CD14-positive monocyte (primary cell): ENCODE measurements at regions not wholly inside any gene's neighbourhood (a gene's known extent, or its start where the extent isn't known, plus 50 kb on each side); places are given as distances from the start of the nearest gene placed in this dataset.

ENCODE experiments used
- DNase-seq, 3 donors: peaks; one replicate each; pipeline ENCODE4 v3.0.0-alpha.2; 2011 to 2022
- H2AFZ ChIP-seq: 2 replicates; pipeline ENCODE4 v1.6.0; 2012; ENCODE audit warnings: mild to moderate bottlenecking, low read depth, low read length, inconsistent platforms; ENCODE audit not compliant: insufficient read depth, poor library complexity, severe bottlenecking
- H3K27ac ChIP-seq, 2 donors: 1 replicate in 1 of 2; 2 replicates in 1 of 2; pipeline ENCODE4 v1.5.1; 2012 to 2013; ENCODE audit warnings: low read length in 2 of 2, control low read depth in 1 of 2, inconsistent platforms in 1 of 2, low read depth in 1 of 2, mild to moderate bottlenecking in 1 of 2
- H3K27me3 ChIP-seq, 2 donors: one replicate each; pipeline versions ENCODE4 v1.6.0 to v1.6.1; 2011 to 2013; ENCODE audit warnings: low read length in 2 of 2; ENCODE audit not compliant: control insufficient read depth in 2 of 2, insufficient read depth in 2 of 2
- H3K36me3 ChIP-seq, 2 donors: replicated peaks in 1 of 2; 1 replicate in 1 of 2; 2 replicates in 1 of 2; pipeline versions ENCODE4 v1.5.1 to v1.6.1; 2012 to 2013; ENCODE audit warnings: low read length in 2 of 2, control low read depth in 1 of 2, inconsistent platforms in 1 of 2, mild to moderate bottlenecking in 1 of 2; ENCODE audit not compliant: insufficient read depth in 2 of 2, control insufficient read depth in 1 of 2
- H3K4me1 ChIP-seq, 2 donors: 1 replicate in 1 of 2; 2 replicates in 1 of 2; pipeline versions ENCODE4 v1.5.1 to v1.6.1; 2012 to 2013; ENCODE audit warnings: low read length in 2 of 2, control low read depth in 1 of 2, inconsistent platforms in 1 of 2, mild to moderate bottlenecking in 1 of 2, moderate library complexity in 1 of 2; ENCODE audit not compliant: insufficient read depth in 2 of 2, control insufficient read depth in 1 of 2
- H3K4me2 ChIP-seq: replicated peaks from 2 replicates; pipeline ENCODE3; 2012; ENCODE audit warnings: low read length, moderate library complexity, mild to moderate bottlenecking; ENCODE audit not compliant: poor library complexity, severe bottlenecking; ENCODE audit errors: extremely low read depth
- H3K4me3 ChIP-seq, 3 experiments: fragments of 200-600 bp in 1 of 3; sonication (generic) in 1 of 3; replicated peaks in 1 of 3; 1 replicate in 2 of 3; 2 replicates in 1 of 3; pipeline ENCODE4 v1.5.1; 2011 to 2013; ENCODE audit warnings: low read length in 3 of 3, mild to moderate bottlenecking in 3 of 3, control low read depth in 2 of 3, low read depth in 2 of 3, inconsistent platforms in 1 of 3, moderate library complexity in 1 of 3
- H3K79me2 ChIP-seq: 2 replicates; pipeline ENCODE4 v1.6.0; 2012; ENCODE audit warnings: mild to moderate bottlenecking, control low read depth, inconsistent platforms, low read length, moderate library complexity; ENCODE audit not compliant: insufficient read depth
- H3K9ac ChIP-seq: 2 replicates; pipeline ENCODE4 v1.6.0; 2017; ENCODE audit warnings: low read length, mild to moderate bottlenecking; ENCODE audit not compliant: insufficient read depth, poor library complexity, severe bottlenecking
- H3K9me3 ChIP-seq, 2 donors: replicated peaks in 1 of 2; 1 replicate in 1 of 2; 2 replicates in 1 of 2; pipeline versions ENCODE4 v1.5.1 to v1.6.1; 2012 to 2013; ENCODE audit warnings: low read length in 2 of 2, control low read depth in 1 of 2; ENCODE audit not compliant: control insufficient read depth in 1 of 2, insufficient read depth in 1 of 2
- H4K20me1 ChIP-seq: 2 replicates; pipeline ENCODE4 v1.6.0; 2012; ENCODE audit warnings: mild to moderate bottlenecking, low read length, control low read depth, moderate library complexity; ENCODE audit not compliant: insufficient read depth
- H3K27ac Mint-ChIP-seq, 7 donors: one replicate each; pipeline ENCODE4 v1.8.0; 2020; ENCODE audit warnings: mild to moderate bottlenecking in 7 of 7, mixed read lengths in 7 of 7, moderate library complexity in 6 of 7, inconsistent platforms in 2 of 7
- H3K27me3 Mint-ChIP-seq, 3 donors: one replicate each; pipeline ENCODE4 v1.8.0; 2021 to 2022; ENCODE audit warnings: low read depth in 3 of 3, mild to moderate bottlenecking in 3 of 3, mixed read lengths in 3 of 3, moderate library complexity in 3 of 3, inconsistent platforms in 1 of 3
- H3K36me3 Mint-ChIP-seq, 2 donors: one replicate each; pipeline ENCODE4 v1.8.0; 2020; ENCODE audit warnings: mixed read lengths in 2 of 2, inconsistent platforms in 1 of 2, mild to moderate bottlenecking in 1 of 2
- H3K4me1 Mint-ChIP-seq: one replicate; pipeline ENCODE4 v1.8.0; 2020; ENCODE audit warnings: mild to moderate bottlenecking, mixed read lengths
- H3K4me3 Mint-ChIP-seq, 2 donors: one replicate each; pipeline ENCODE4 v1.8.0; 2020; ENCODE audit warnings: mild to moderate bottlenecking in 2 of 2, mixed read lengths in 2 of 2, moderate library complexity in 1 of 2
- H3K9me3 Mint-ChIP-seq, 7 donors: one replicate each; pipeline ENCODE4 v1.8.0; 2020 to 2022; ENCODE audit warnings: mixed read lengths in 7 of 7, mild to moderate bottlenecking in 6 of 7, moderate library complexity in 6 of 7, inconsistent platforms in 2 of 7
- WGBS: methylation state at CpG from one replicate; pipeline ENCODE4 v1.1.5; 2013; ENCODE audit warnings: missing lambda C conversion rate; ENCODE audit not compliant: insufficient coverage; 5-methylcytosine and 5-hydroxymethylcytosine counted together
- intact Hi-C, 2 donors: fragments of 100-400 bp; cut with micrococcal nuclease; formaldehyde crosslinking; loops; one replicate each; pipeline versions ENCODE4 v1.15.0 to v1.15.1; 2023
- TF ChIP-seq, protein P1 (sequence below): fragments of 200-600 bp; IDR thresholded peaks from one replicate; pipeline ENCODE4 v1.8.0; 2022; ENCODE audit warnings: antibody characterized with exemption, mild to moderate bottlenecking

DNA sequence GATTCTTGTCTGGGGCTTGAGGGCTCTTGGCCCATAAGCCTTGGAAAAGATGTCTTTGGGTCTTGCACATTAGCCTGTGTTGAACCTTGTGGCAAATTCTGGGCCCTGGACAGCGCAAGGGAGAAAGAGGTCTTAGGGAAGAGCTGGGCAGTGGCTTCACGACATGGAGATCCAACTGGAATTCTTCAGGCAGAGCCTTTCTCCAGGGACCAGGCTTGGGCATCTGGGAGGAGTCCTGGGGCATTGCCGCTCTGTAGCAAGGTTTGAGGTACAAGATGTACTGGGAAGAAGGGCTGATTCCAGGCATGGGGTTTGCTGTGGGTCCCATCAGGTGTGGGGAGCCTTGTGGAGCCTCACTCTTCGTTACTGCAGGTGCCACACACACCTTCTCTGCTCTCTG is 104.0 kb upstream of the ACTRT1 start:
- 87% methylated on average over 3 of the region's 4 CpGs for WGBS
- no peak overlapping the region for H3K4me2 ChIP-seq
- H3K4me3 ChIP-seq: no peak overlapping the region
- H3K4me1 ChIP-seq: no peaks in the 10 kb centered on the region
- Mint-ChIP-seq H3K27me3 (no peaks in the 10 kb centered on the region), H3K36me3 (no peaks in the 10 kb centered on the region), H3K4me1 (no peaks in the 10 kb centered on the region), H3K27ac (no peak overlapping the region), H3K4me3 (no peak overlapping the region), H3K9me3 (peaks cover 0 to 8% (median 3%) of the 10 kb centered on the region in 7 donors)
- H2AFZ ChIP-seq: no peak overlapping the region
- H3K27ac ChIP-seq: no peak overlapping the region
- no peaks in the 10 kb centered on the region for H3K79me2 ChIP-seq
- H3K36me3 ChIP-seq: no peaks in the 10 kb centered on the region
- H3K9me3 ChIP-seq: peaks cover 0 to 8% of the 10 kb centered on the region in 2 donors
- no peak overlapping the region for H3K9ac ChIP-seq
- no peaks in the 10 kb centered on the region for H3K27me3 ChIP-seq
- intact Hi-C loops: no loop called here
- no peak for DNase-seq
- TF ChIP-seq, protein P1, sequence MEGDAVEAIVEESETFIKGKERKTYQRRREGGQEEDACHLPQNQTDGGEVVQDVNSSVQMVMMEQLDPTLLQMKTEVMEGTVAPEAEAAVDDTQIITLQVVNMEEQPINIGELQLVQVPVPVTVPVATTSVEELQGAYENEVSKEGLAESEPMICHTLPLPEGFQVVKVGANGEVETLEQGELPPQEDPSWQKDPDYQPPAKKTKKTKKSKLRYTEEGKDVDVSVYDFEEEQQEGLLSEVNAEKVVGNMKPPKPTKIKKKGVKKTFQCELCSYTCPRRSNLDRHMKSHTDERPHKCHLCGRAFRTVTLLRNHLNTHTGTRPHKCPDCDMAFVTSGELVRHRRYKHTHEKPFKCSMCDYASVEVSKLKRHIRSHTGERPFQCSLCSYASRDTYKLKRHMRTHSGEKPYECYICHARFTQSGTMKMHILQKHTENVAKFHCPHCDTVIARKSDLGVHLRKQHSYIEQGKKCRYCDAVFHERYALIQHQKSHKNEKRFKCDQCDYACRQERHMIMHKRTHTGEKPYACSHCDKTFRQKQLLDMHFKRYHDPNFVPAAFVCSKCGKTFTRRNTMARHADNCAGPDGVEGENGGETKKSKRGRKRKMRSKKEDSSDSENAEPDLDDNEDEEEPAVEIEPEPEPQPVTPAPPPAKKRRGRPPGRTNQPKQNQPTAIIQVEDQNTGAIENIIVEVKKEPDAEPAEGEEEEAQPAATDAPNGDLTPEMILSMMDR: no peak
- H4K20me1 ChIP-seq: no peaks in the 10 kb centered on the region

DNA sequence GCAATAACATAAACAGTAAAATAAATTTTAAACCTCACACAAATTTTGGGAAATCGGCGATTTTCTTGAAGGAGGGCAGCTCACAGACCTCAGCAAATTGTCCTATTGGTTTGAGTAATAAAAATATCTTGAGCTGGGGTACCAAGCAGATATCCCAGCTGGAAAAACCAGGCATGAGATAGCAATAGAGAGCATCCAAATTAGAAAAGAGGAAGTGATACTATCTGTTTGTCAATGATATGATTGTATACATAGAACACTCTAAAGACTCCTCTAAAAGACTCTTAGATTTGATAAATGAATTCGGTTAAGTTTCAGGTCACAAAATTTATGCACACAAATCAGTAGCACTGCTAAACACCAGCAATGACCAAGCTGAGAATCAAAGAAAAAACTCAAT is 90.5 kb upstream of the ACTRT1 start:
- WGBS: no CpG with 5 or more reads among the region's 3 CpGs
- no peak overlapping the region for H3K4me2 ChIP-seq
- no peaks in the 10 kb centered on the region for H3K27me3 Mint-ChIP-seq
- H3K27ac Mint-ChIP-seq: no peak overlapping the region
- H3K4me3 Mint-ChIP-seq: no peak overlapping the region
- DNase-seq: no peak
- H3K27me3 ChIP-seq: no peaks in the 10 kb centered on the region
- H2AFZ ChIP-seq: no peak overlapping the region
- no peaks in the 10 kb centered on the region for H3K36me3 Mint-ChIP-seq
- no peaks in the 10 kb centered on the region for H3K4me1 Mint-ChIP-seq
- TF ChIP-seq, protein P1: no peak
- intact Hi-C loops: no loop called here
- H3K4me1 ChIP-seq: no peaks in the 10 kb centered on the region
- no peak overlapping the region for H3K4me3 ChIP-seq
- peaks cover 0 to 9% (median 2%) of the 10 kb centered on the region in 7 donors for H3K9me3 Mint-ChIP-seq
- peaks cover 0 to 14% of the 10 kb centered on the region in 2 donors for H3K9me3 ChIP-seq
- H4K20me1 ChIP-seq: no peaks in the 10 kb centered on the region
- H3K79me2 ChIP-seq: no peaks in the 10 kb centered on the region
- no peaks in the 10 kb centered on the region for H3K36me3 ChIP-seq
- H3K9ac ChIP-seq: no peak overlapping the region
- no peak overlapping the region for H3K27ac ChIP-seq
